Activated effector memory CD4-positive, alpha-beta T cell treated with Interleukin-2 at 50 U/mL for 16 hours (primary cell): ENCODE measurements at regions not wholly inside any gene's neighbourhood (a gene's known extent, or its start where the extent isn't known, plus 50 kb on each side); places are given as distances from the start of the nearest gene placed in this dataset.
"Not testable (repeated sequence)": the region's sequence is repeated elsewhere in the genome, so short reads cannot be mapped to it uniquely, and the experiment has no call there.

Experiments used
- DNase-seq: peaks from one replicate; pipeline ENCODE4 v3.0.0-alpha.2; 2020

DNA sequence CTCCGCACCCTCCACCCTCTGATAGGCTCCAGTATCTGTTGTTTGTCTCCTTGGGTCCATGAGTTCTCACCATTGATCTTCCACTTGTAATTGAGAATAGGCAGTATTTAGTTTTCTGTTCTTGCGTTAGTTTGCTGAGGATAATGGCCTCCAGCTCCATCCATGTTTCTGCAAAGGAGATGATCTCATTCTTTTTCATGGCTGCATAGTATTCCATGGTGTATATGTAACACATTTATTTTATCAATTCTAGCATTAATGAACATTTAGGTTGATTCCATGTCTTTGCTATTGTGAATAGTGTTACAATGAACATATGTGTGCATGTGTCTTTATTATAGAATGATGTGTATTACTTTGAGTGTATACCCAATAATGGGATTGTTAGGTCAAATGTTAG lies 814.6 kb upstream of the FRG1 start:
- DNase-seq, result no peak

- DNase-seq, result no peak
These were observed 812.3 kb upstream of the FRG1 start for GRCh38 chr4:189128341-189128740.

GRCh38 chr4:189129044-189129694 lies 811.5 kb upstream of the FRG1 start:
- DNase-seq, result no peak

GRCh38 chr4:189131118-189131517 lies 809.6 kb upstream of the FRG1 start:
- no peak for DNase-seq

DNA sequence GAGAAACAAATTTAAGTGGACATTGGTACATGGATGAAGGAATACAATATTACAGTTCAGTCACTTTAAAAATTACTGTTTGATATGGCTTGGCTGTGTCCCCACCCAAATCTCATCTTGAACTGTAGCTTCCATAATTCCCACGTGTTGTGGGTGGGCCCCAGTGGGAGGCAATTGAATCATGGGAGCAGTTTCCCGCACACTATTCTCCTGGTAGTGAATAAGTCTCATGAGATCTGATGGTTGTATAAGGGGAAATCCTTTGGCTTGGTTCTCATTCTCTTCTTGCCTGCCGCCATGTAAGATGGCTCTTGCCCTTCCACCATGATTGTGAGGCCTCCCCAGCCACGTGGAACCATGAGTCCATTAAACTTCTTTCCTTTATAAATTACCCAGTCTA lies 804.2 kb upstream of the FRG1 start:
- DNase-seq, result no peak

- no peak for DNase-seq
These were observed 797.3 kb upstream of the FRG1 start for GRCh38 chr4:189143263-189143952.

- DNase-seq, result no peak
These were observed 793.4 kb upstream of the FRG1 start for GRCh38 chr4:189147005-189147929.

- DNase-seq, result not testable (repeated sequence)
These were observed 785.6 kb upstream of the FRG1 start for GRCh38 chr4:189155083-189155482.

- DNase-seq, result no peak
These were observed 778.4 kb upstream of the FRG1 start for GRCh38 chr4:189162073-189162789.

- DNase-seq, result no peak
These were observed 777.8 kb upstream of the FRG1 start for GRCh38 chr4:189162888-189163287.

- no peak for DNase-seq
These were observed 764.7 kb upstream of the FRG1 start for GRCh38 chr4:189176002-189176401.

GRCh38 chr4:189177130-189177529 lies 763.5 kb upstream of the FRG1 start:
- no peak for DNase-seq

GRCh38 chr4:189178125-189178746 lies 762.4 kb upstream of the FRG1 start:
- no peak for DNase-seq

- DNase-seq, result no peak
These were observed 754.8 kb upstream of the FRG1 start for GRCh38 chr4:189185810-189186432.

GRCh38 chr4:189187531-189188052 lies 753.1 kb upstream of the FRG1 start:
- no peak for DNase-seq

GRCh38 chr4:189198624-189199023 lies 742.0 kb upstream of the FRG1 start:
- DNase-seq, result no peak

DNA sequence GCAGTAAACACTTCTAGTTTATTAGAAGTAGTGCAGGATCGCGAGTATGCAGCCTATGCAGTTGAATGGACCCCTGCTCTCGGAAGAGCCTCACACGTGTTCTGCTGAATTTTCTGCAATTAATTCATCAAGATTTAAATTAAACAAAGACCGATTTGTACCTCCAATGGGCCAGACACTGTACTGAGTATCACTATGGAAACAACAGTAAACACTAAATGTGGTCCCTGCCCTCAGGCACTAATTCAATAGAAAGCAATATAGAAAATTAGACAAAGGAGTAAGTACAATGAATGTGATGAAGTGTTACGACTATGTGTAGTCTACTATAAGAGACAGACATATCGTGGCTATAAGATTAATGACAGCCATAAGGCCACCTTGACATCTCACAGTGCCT lies 740.3 kb upstream of the FRG1 start:
- no peak for DNase-seq

DNA sequence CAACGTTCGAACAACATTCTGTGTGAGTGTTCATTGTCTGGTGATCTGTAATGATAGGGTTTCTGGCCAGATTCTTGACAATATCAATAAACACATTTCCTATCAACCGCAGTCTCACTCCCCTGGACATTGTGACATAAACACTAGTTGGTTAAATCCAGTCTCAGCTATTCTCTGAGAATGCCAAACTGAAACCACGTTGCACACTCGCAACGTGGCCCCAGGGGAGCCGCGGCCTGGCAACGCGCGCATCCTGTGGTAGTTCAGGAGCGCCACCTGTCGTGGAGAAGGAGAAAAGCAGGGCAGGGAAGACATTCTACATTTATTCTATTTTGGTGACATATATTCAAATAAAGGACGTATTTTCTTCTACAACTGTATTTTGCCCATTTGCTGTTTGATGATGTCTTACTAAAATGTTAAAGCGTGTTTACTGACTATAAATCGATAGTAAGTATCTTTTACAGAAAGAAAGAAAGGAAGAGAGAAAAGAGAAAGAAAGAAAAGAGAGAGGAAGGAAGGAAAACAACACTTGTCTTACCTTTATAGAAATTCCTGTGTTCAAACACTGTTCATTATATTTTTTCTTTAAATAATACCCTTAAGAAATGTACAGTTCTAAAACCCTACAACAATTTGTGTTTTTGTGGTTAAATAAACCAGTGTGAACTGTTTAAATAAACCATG lies 738.3 kb upstream of the FRG1 start:
- no peak for DNase-seq

GRCh38 chr4:189202869-189203271 lies 737.8 kb upstream of the FRG1 start:
- no peak for DNase-seq

- no peak for DNase-seq
These were observed 736.1 kb upstream of the FRG1 start for GRCh38 chr4:189204616-189205015.

DNA sequence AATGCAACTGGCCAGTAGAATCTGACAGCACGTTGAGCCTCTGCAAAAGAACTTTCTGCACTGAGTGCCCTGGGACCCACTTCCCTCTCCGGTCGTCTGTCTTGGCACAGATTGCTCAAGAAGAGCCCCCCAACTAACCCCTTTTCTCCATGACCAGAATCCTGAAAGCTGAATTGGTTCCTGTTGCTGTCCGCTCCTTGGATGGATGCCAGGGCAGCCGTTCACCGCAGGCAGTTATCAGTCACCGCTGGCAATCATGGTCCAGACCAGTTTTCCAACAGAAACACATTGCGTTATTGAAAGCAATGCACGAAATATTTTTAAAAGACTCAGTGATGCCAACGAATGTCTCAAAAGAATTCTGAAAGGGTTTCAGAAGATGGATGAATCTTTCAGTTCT lies 733.7 kb upstream of the FRG1 start:
- no peak for DNase-seq
